Astrocyte of the cerebellum (primary cell): ENCODE measurements at regions not wholly inside any gene's neighbourhood (a gene's known extent, or its start where the extent isn't known, plus 50 kb on each side); places are given as distances from the start of the nearest gene placed in this dataset.

Source experiments
- DNase-seq: peaks from one replicate; pipeline ENCODE4 v3.0.0-alpha.2; 2011; ENCODE audit warnings: low read depth
- H3K4me3 ChIP-seq: 2 replicates; pipeline ENCODE4 v1.5.1; 2011; ENCODE audit warnings: mild to moderate bottlenecking, low read depth, low read length, moderate library complexity
- CTCF ChIP-seq: IDR thresholded peaks from 2 replicates; pipeline ENCODE4 v1.5.1; 2012; ENCODE audit warnings: low read length, low read depth, moderate library complexity, mild to moderate bottlenecking; ENCODE audit errors: missing control alignments
- in situ Hi-C: cut with HindIII; loops from 2 replicates; pipeline ENCODE4 v1.10.0; 2017; ENCODE audit warnings: low sequenced_read_pairs

- in situ Hi-C loops, result no loop called here
- no peak for TF ChIP-seq CTCF
- no peak for DNase-seq
- no peak overlapping the region for H3K4me3 ChIP-seq
These were observed 242.3 kb upstream of the B3GAT1 start for GRCh38 chr11:134654161-134654915.

DNA sequence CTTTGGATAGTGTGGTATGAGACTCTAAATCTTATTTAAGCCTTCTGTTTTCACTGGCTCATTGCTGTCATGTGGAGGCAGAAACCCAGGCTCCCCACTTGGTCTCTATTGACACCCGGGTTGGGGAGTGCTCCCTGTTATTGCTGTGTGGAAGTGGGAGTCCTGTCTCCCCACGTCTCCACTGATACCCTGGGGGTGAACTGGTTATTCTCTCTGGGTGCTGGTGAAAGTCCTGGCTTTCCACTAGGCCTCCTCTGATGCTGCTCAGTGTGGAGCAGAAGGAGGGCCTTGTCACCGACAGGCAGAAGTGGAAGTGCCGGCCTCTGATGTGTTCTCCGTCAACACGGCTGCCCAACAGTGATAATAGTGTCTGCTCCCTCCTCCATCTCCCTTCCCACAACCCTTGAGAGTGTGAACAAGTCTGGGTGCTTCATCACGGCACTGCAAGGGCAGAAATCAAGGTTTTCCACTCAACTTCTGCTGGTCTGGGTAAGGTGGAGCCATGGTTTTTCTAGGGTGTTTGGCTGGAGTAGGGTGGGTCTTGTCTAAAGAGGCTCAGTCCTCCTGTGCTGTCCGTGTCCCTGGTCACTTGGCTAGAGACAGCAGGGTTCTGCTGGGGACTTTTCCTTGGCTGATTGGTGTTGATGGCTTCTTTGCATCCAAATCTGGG is 240.7 kb upstream of the B3GAT1 start:
- TF ChIP-seq CTCF, result no peak
- no peak for DNase-seq
- H3K4me3 ChIP-seq, result no peak overlapping the region
- in situ Hi-C loops, result no loop called here

DNA sequence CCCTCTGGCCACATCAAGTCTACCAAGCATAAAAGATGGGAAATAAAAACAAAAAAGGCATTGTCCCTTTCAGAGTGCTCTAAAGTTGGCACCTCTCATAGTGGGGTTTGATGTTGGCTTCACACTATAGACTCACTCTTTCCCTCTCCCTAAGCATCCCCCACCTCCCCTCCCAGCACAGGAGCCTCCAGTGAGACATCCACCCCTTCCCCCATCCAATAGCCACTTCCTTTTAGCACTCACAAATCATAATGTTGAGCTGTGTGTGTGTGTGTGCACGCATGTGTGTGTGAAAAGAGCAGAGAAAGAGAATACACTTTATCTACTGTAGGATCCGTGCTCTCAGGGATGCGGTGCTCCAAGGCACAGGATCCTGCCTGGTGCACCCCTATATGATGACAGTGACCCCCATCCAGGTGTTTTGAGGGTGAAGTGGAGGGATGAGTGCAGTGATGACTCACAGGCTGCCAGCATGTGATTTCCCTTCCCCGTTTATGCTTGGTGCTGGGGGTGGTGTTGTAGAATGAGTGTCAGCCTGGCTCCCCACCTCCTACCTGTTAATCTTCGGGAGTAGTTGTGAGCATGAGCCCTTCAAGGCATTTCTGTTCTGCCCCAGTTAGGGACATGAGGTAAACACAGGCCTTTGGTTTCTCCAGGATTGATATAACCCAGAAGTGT is 235.2 kb upstream of the B3GAT1 start:
- in situ Hi-C loops, result no loop called here
- no peak for DNase-seq
- no peak overlapping the region for H3K4me3 ChIP-seq
- TF ChIP-seq CTCF, result no peak

DNA sequence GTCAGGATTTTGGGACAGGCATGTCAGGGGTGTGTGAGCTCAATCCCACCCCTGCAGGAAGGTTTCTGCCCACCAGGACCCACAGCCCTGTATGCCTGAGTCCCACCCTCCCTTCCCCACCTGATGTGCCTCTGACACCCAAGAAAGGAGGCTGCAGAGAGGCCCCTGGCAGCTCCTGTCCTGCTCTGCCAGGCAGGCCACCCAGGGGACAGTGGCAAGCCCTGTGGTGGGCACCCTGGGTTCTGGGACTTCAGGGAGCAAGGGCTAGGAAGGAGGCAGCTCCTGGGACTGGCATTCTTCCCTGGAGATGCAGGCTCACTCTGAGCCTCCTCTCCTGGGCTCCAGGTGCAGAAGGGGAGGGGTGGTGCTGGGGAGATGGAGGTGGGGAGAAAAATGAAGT is 234.5 kb upstream of the B3GAT1 start:
- DNase-seq, result no peak
- no peak overlapping the region for H3K4me3 ChIP-seq
- no peak for TF ChIP-seq CTCF
- in situ Hi-C loops, result no loop called here

DNA sequence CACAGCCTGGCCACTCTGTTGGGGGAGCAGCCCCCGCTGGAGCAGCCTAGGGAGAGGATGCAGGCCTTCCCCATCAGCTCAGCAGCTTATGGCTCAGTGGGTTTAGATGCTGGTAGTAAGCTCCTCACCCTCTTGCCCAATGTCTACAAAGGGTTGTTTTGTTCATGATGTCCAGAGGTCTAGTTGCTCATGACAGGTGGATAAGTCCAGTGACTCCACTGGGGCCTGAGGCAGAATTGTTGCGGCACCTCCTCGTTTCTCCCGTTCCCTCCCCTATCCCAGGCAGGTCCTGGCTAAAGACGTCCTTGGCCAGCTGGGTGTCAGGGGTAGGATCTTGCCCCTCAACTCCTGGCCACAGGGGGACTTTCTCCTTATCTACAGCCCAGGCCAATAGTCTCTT is 233.5 kb upstream of the B3GAT1 start:
- TF ChIP-seq CTCF, result no peak
- no peak overlapping the region for H3K4me3 ChIP-seq
- in situ Hi-C loops, result no loop called here
- no peak for DNase-seq

DNA sequence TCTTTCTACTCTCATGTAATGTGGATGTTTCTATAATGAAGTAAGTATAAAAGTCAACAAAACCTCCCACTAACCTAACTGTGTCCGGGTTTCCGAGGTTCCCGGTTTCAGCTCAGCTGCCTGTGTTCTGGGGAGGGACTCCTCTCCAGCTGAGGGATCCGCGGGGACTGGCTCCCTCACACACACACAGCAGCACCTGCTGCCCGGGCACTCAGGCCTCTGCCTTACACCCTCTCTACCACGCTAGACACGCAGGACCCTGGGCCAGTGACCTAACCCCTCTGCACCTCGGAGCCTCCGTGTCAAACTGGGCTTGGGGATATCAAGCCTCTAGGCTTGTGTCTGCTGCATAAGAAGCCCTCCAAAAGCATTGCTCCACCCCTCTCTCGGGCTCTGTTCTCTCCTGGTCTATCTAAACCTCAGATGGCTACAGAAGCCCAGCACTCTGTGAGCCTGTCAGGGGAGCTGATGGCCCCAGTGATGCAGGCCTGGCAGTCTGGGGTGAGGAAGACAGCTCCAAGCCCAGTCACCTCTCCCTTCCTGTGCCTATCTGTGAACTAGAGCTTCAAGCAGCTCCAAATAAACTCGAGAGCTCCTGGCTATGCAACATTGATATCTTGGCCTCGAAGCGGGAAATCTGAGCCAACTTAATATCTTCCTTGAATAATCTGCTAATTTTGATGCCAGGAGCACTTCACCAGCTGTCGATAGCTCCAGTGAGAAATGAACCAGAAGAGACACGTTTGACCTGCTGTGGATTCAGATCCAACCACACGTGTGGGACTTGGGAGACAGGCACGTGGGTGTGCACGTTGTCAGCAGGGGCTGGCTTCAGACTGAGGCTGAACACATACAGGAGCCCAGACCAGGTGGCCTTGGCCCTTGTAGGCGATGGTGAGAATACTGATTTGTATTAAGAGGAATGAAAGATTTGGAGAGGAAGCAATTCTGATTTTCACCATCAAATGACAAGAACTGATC is 232.7 kb upstream of the B3GAT1 start:
- no peak overlapping the region for H3K4me3 ChIP-seq
- no peak for DNase-seq
- in situ Hi-C loops, result loop anchor here (5.0 kb wide), 1 partner anchor 103 kb away; no protein-coding TSS in a partner anchor
- TF ChIP-seq CTCF, result no peak
